NCI-H146 (cell line): ENCODE measurements at regions not wholly inside any gene's neighbourhood (a gene's known extent, or its start where the extent isn't known, plus 50 kb on each side); places are given as distances from the start of the nearest gene placed in this dataset.

Experiments used
- DNase-seq: peaks from one replicate; lab custom pipeline; 2025; lab: John Stamatoyannopoulos, UW

DNA sequence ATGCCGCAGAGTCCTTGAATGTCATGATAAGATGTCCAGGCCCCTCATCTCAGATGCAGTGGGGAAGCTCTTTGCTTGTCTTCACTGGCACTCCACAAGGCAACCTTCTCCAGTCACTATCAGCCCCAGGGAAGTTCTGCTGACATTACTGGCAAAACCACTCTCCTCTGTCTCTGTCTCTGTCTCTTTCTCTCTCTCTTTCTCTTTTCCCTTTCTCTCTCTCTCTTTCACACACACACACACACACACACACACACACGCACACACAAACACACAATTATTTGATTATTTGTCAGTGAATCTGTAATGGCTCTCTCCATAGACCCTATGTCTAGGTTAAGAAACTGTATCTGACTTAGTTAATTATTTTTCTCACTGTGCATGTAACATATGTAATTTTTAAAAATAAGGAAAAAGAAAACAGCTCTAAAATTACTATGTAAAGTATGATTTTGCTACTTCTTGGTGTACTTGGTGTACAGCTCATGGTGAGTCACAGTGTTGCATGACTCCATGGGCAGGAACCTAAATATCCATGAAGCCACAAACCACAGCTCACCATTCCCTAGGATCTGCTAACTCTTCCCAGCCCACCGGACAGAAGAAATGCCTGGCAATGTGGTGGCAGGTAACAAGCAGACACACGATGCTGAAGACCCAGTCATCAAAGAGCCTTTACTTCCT lies 594.9 kb upstream of the ID2 start:
- DNase-seq, result no peak

DNA sequence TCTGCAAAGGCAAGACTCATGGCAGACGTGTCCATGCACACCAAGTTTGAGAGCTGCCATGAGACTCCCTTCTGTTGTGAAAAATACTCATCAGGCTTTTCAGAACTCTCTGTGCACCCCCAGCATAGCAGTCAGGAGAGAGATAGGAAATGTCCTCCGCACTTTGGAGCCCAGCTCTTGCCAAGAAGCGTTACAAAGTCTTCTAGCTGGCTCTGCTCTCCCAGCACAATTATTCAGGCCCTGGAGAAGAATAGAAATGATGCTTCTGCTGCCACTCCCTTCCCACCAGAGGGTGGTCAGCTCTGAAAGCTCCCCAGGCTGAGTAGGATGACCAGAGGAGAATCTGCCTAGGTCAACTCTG lies 594.4 kb upstream of the ID2 start:
- no peak for DNase-seq

DNA sequence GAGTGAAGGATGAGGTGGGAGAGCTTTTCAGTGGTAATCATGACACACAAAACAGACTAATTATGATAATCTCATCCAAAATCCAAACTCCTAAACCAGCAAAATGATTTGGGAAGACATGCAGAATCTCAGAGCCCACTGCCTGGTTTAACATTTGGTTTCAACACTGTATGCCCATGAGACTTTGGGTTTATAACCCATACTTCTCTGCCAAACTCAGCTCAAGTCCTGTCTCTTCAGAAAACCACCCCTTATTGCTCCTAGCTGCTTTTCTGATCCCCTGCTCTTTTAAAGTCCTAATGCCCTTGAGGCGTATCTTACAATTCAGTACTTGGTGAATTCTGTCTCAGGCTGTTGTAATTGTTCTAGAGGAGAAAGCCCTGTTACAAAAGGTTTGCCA lies 593.0 kb upstream of the ID2 start:
- no peak for DNase-seq

DNA sequence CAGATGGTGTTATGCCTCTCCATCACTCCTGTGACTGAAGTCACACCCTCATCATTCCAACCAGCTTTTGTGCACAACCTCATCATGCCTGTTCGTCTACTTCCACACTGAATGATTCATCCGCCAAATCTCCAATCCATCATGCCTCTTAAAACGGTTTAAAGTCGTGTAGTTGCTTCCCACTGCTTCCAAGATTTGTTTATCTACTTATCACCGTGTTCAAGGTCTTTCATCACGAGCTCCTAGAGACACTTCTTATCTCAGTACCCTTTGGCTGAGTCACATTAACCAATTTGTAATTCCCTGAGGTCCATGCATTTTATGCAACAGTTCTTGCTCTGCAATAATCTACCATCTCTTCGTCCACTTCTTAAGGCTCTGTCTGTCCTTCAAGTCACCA lies 592.3 kb upstream of the ID2 start:
- DNase-seq, result no peak

DNA sequence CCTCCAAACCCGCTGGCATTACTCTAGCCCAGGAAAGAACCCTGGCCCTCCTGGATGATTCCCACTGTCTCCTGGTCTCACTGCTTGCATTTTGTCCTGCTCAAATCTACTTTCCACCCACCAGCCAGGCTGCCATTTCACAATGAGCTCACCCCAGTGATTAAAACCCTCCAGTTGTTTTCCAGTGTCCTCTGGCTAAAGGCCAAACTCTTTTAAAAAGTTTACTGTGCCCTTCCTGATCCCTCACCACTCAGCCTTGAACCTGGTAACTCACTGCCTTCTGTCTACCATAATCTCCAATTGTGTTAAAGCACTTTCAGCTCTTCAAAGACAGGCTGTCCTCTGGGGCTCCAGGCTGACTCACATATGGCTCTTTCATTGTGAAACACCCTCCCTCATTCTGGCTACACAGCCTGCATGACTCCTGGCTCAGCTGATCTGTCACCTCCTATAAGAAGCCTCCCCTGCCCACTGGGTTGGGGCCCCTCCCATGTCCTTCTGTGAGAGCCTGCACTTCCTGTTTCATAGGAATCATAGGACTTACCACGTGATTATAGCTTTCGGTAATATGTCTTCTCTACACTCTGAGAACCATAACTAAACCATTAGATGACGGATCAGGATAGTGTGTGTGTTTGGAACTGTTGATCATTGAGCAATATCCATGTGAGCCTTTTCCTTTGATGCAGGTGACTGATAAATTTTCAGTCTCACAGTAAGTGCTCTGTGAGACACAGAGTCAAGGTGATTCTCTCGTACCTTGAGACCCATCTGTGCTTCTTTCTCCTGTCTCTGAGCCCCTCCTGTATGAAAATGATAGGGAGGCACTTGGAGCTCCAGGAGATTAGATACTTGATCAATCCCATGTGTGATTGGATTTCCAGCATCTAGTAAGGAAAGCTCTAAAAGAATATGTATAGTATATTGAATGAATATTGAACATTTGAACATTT lies 590.8 kb upstream of the ID2 start:
- no peak for DNase-seq

DNA sequence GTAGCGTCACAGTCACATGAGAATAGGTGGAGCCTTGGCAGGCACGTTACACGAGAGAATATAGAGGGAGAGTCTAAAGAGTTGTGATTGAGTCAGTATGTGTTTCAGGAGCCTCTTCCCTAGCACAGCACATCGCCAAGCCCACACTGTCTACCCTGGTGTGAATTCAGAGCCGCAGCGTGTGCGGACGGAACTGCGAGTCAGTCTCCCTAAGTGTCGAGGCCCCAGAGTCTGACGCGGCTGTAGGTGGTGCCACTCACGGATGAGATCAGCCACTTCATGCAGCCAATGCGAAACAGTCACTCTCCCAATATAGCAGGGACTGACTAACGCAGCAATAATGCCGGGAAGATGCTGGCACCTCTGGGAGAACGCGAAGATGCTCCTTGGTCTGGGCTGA lies 587.3 kb upstream of the ID2 start:
- DNase-seq, result no peak

DNA sequence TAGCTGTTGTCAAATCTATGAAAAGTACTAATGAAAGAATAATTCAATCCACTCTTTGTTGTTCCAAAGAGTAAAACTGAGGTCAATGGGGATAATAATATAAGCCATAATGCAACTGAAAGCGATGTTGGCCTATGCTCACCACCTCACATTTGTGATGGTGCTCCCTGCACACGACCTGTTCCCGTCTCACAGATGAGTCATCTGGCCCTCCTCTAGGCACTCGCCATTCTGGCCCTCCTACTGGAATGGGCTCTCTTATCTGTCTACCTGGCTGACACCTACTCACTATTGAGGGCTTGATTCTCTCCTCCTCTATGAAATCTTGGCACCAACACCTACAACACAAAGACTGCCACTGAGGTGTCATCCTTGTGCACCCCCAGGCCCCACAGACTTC lies 585.9 kb upstream of the ID2 start:
- no peak for DNase-seq

DNA sequence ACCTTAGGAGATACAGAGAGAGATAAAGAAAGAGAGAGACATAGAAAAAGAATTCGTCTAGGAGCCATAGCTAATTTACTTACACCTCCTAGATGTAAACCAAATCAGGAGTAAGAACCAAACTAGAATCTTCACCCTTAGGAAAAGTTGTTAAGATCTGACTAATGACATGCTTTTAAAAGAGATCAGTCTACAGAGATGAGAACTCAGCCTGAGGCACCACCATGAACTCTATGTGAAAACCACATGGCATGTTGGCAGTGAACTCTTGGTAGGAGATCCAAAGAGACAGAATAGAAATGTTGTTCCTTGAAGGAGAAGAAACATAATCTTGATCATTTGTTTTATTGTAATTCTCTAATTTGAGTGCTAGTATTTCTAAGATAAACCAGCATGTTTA lies 585.4 kb upstream of the ID2 start:
- DNase-seq, result no peak

DNA sequence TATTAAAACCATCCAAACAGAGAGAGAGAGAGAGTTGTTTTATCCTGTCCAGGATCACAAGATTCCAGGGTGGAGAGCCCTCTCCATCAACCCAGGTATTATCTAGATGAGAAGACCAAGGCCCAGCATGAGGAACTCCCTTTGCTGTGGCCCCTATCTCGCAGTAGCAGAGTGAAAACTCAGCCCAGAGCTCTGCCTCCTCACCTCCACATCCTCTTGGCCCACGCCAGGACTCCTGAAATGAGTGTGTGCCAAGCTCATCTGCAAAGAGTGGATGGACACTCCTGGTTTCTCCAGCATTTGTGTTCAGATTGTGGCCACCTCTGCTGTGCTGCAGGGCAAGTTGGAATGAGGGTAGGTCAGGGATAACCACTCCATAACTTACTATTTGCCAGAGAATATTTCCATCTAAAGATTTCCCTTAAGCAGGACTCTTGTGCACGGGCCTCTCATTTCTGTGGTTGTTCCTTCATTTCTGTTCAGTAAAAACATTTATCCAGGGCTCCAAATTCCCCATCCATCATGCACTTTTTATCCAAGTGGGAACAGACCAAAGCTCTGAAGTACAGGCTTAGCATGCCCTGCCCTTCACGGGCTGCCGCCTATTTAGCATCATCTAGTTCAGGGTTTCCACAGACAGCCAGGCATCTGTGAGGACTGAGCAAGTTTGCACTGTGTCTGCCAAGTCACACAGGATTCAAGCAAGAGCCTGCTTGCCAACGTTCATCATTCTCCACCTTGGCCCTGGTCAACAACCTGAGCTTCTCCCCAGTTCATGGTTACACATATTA lies 583.2 kb upstream of the ID2 start:
- DNase-seq, result no peak

DNA sequence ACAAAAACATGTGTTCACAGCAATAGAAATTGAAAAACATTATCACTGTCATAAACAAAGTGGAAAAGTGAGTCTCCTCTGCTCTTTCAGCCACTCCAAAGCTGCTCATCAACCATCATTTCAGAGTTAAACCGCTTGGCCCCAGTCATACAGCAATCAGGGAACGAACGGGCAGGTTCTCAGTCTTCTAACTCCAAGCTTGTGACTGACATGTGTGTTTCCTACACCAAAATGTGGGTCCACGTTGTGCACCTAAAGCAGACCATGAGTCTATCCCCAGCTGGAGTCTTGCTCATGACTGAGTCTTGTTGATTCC lies 582.6 kb upstream of the ID2 start:
- DNase-seq, result no peak

DNA sequence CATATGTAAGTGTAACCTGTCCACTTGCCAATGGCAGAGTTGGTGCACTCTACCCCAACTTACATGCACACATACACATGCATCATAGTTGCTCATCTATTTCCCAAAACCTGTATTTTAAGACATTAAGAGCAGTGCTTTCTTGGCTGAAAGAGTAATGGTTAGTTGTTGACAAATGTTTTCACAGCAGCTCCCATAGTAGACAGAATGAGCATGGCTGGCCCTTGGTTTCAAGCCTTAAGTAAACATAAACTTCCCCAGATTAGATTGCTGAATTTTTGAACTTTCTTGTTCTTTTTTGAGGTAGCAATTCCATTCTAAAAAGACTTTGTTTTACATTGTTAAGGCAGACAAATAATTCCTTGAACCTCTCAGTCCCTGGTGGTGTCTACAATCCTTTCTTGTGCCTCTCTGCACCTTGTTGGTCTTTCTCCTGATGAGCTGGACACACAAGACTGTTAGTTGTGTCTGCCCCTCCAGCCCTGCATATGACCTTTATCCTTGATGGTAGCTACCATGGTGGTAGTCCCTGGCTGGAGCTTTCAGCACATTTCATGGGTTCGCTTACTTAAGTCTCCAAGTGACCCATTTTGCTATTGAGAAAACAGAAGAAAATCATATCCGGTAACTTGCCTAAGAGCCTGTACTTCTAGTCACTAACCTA lies 580.1 kb upstream of the ID2 start:
- DNase-seq, result no peak

DNA sequence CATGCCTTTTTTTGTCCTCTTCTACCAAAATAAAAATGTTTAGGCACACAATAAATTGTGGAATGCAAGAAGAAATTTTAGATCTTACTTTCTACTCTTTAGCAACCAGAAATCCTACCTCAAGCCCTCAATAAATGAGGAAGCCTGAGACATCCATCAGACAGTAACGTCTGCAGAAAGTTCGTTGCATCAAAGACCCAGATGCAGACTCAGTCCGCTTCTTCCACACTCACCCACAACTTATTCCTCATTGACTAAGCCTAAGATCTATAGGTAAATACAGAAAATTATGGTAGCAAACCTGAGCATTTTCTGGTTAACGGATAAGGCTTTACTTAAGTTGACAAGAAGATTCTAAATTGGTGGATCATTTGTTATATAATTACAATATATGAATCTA lies 579.4 kb upstream of the ID2 start:
- no peak for DNase-seq

DNA sequence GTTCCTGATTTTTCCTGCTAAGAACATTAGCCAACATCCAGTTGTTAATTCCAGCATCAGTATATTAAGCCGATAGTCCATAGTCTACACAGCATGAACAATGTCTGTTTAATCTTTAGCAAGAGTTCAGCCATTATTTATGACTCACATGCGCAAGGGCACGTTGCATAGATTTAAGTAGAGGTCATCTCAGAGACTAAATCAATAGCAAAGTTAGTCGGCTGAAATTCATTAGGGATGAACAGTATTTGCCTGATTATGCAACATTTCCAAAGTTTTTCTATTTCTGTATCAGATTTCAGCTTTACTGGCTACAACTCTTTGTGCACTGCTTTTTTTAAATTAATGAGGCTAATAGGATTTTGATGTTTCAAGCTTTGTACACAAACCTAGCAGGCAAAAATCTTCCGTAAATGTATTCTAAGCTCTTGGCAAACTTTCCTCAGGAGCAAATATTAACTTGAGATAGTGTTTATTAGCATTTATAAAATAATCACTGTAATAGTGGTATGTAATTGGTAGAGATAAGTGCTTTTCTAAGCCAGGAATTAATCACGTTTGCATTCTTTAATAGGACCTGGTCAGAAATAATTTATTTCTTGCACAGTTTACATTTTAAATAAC lies 578.7 kb upstream of the ID2 start:
- DNase-seq, result peak; percentile 51

DNA sequence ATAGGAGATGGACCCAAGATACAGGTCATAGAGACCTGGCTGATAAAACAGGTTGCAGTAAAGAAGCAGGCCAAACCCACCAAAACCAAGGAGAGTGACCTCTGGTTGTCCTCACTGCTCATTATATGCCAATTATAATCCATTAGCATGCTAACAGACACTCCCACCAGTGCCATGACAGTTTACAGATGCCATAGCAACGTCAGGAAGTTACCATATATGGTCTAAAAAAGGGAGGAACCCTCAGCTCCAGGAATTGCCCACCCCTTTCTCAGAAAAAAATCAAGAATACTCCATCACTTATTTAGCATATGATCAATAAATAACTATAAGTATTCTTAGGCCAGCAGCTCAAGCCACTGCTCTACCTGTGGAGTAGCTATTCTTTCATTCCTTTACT lies 574.7 kb upstream of the ID2 start:
- no peak for DNase-seq

DNA sequence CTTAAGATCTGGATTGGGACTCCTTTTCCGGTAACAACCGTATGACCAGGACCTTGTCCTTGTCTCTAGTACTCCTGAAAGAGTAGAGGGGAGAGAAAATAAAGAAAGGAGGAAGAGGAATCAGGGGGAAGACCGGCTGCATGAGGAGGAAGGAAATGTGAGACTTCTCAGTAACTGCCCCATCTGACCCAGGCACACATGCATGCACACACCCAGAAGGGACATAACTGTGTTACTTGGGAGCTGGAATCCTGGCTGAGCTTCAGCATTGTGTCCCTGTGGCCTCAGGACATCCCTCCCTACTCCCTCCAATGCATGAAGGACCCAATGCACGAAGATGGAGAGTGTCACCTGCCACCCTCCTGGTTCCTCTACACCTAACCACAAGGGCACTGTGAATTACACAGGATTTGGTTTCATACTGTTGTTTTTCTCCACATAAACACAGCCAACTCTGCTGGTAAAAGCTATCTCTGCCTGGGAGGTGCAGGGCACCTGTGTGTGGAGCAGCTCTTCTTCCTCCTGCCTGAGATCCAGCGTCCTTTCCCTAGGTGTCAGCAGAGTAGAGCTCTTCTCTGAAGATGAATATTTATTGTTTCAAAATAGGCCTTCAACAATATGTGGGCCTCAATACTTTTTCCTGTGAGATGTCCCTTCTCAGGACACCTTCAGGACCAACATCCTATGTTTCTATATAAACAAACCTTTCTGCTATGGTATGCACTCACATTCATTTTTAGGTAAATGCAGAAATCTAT lies 574.1 kb upstream of the ID2 start:
- no peak for DNase-seq

DNA sequence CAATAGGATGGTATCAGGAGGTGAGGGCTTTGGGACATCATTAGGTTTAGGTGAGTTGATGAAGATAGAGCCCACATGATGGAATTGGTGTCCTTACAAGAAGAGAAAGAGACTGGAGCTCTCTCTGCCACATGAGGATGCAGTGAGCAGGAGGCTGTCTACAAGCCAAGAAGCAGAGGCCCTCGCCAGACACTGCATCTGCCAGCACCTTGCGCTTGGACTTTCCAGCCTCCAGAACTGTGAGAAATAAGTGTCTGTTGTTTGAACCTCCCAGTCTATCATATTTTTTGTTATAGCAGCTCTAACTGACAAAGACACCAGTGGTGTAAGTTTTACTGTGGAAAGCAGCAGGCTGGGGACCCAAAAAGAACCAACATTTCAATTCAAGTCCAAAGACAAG lies 571.1 kb upstream of the ID2 start:
- no peak for DNase-seq

DNA sequence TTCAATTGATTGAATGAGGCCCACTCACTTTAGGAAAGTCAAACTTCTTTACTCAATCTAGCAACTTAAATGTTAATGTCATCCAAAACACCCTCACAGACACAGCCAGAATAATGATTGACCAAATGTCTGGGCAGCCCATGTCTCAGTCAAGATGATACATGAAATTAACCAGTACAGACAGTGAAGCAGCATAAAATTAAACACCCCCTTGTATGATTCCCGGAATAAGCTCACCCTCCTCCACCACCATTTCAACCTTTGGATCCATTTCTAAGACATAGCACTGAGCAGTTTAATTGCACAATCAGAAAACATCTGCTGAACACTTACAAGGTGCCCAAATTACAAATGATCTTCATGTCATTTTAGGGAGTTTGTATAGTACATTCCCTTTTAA lies 570.7 kb upstream of the ID2 start:
- DNase-seq, result no peak

DNA sequence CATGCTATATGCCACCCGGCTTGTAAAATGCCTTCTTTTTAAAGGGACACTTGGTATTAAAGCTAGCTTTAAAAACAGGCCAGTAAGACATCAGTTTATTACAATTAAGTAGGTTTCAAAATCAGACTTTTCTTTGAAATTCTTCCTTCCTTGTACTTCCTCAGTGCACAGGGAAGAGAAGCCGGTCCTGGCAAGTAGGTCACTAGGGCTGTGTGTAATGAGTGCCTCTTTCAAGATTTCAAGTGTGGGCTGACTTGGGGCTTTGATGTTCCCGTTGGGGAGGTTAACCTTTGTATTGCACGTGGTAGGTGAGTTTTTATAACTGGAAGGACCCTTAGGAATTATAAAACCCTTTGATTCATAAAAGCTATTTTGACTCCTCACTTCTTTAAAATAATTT lies 566.4 kb upstream of the ID2 start:
- DNase-seq, result no peak

DNA sequence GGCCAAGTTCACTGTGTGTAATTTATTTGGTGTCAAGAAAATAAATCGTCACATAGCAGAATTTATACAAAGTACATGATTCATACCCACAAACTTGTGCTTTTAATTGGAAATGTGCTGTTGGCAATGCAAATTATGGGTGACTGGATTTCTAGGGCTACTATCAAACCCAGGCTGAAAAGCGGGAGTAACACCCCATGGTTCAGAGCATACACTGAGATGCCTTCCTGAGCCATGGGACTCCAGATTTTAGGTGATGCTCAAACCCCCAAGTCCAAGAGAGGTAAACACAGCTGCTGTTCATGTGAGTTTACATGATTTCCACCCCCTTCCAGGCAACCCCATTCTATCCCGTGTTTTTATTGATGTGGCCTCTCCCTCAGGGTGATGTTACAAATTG lies 565.9 kb upstream of the ID2 start:
- DNase-seq, result no peak

DNA sequence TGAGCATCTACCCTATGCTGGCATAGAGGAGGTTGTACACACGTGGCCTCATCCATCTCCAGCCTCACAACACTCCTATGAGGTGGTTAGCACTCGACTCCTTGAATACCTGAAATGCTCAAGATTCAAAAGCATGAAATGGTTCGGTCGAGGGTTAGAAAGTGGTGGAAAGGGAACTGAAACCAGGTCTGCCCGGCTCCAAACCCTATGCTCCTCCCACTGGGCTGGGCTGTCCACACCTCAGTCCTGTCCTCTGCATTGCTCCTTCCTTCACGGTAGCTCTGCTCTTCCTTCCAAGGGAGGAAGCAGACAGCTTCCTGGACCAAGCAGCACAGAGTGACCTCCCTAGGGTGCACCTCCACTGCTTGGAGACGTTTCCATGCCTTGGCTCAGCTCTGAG lies 565.2 kb upstream of the ID2 start:
- no peak for DNase-seq
